AG09319 (cell line): ENCODE measurements at regions not wholly inside any gene's neighbourhood (a gene's known extent, or its start where the extent isn't known, plus 50 kb on each side); places are given as distances from the start of the nearest gene placed in this dataset.

Experiments used
- DNase-seq: peaks from one replicate; pipeline ENCODE4 v3.0.0-alpha.2; 2010; ENCODE audit warnings: low read depth; ENCODE audit errors: extremely low read depth
- CTCF ChIP-seq: IDR thresholded peaks from 2 replicates; pipeline ENCODE4 v1.5.1; 2011; ENCODE audit warnings: low read depth, mild to moderate bottlenecking, inconsistent platforms, low read length, moderate library complexity

GRCh38 chr5:35488055-35488454, 129.6 kb upstream of the SPEF2 start:
- no peak for TF ChIP-seq CTCF
- no peak for DNase-seq

- TF ChIP-seq CTCF, result no peak
- DNase-seq, result no peak
Observed at GRCh38 chr5:35487233-35488025, 130.2 kb upstream of the SPEF2 start.

GRCh38 chr5:35485487-35485886, 132.2 kb upstream of the SPEF2 start:
- no peak for DNase-seq
- no peak for TF ChIP-seq CTCF

GRCh38 chr5:35484241-35484640, 133.4 kb upstream of the SPEF2 start:
- no peak for DNase-seq
- TF ChIP-seq CTCF, result no peak

GRCh38 chr5:35483780-35484179, 133.9 kb upstream of the SPEF2 start:
- no peak for TF ChIP-seq CTCF
- no peak for DNase-seq

- no peak for TF ChIP-seq CTCF
- no peak for DNase-seq
Observed at GRCh38 chr5:35483191-35483590, 134.5 kb upstream of the SPEF2 start.

GRCh38 chr5:35482167-35482755, 135.4 kb upstream of the SPEF2 start:
- DNase-seq, result no peak
- no peak for TF ChIP-seq CTCF
